HS-5 (cell line): ENCODE measurements at regions not wholly inside any gene's neighbourhood (a gene's known extent, or its start where the extent isn't known, plus 50 kb on each side); places are given as distances from the start of the nearest gene placed in this dataset.

ENCODE experiments used
- DNase-seq: peaks from one replicate; pipeline ENCODE4 v3.0.0-alpha.2; 2012; ENCODE audit warnings: low read depth

- DNase-seq, result no peak
Measured at GRCh38 chr5:159864885-159865691, 51.2 kb upstream of the ADRA1B start.

- DNase-seq, result no peak
Measured at GRCh38 chr5:159866093-159866492, 50.2 kb upstream of the ADRA1B start.
